ENCODE measurements at regions not wholly inside any gene's neighbourhood (a gene's known extent, or its start where the extent isn't known, plus 50 kb on each side); places are given as distances from the start of the nearest gene placed in this dataset.

DNA sequence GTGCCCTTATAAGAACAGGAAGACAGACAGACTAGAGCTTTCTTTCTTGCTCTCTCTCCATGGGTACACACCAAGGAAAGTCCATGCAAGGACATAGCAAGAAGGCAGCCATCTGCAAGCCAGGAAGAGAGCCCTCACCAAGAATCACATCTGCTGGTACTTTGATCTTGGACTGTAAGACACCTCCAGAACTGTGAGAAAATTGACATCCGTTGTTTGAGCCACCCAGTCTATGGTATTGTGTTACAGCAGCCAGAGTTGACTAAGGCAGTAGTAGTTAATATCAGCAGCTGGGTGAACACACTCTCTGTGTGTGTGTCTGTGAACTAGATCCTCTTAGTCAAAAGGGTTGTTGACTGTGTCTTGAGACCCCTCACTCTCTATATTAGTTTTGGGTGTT is 53.8 kb upstream of the PPP2R5A start:
- Histone ChIP-seq H3K4me3 (replicated peaks; ENCODE audit: low read depth, low read length) (no peak overlapping the region), H3K36me3 (ENCODE audit: control insufficient read depth, insufficient read depth, low read length) (no peaks in the 10 kb centered on the region), H3K27me3 (replicated peaks; ENCODE audit: control insufficient read depth, insufficient read depth, low read length) (no peaks in the 10 kb centered on the region)
- no peak for DNase-seq (ENCODE audit: extremely low read depth, insufficient read length)
- TF ChIP-seq, protein P1, sequence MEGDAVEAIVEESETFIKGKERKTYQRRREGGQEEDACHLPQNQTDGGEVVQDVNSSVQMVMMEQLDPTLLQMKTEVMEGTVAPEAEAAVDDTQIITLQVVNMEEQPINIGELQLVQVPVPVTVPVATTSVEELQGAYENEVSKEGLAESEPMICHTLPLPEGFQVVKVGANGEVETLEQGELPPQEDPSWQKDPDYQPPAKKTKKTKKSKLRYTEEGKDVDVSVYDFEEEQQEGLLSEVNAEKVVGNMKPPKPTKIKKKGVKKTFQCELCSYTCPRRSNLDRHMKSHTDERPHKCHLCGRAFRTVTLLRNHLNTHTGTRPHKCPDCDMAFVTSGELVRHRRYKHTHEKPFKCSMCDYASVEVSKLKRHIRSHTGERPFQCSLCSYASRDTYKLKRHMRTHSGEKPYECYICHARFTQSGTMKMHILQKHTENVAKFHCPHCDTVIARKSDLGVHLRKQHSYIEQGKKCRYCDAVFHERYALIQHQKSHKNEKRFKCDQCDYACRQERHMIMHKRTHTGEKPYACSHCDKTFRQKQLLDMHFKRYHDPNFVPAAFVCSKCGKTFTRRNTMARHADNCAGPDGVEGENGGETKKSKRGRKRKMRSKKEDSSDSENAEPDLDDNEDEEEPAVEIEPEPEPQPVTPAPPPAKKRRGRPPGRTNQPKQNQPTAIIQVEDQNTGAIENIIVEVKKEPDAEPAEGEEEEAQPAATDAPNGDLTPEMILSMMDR (IDR thresholded peaks at IDR 0.05; ENCODE audit: insufficient read depth, low read length, poor library complexity, severe bottlenecking): no peak

DNA sequence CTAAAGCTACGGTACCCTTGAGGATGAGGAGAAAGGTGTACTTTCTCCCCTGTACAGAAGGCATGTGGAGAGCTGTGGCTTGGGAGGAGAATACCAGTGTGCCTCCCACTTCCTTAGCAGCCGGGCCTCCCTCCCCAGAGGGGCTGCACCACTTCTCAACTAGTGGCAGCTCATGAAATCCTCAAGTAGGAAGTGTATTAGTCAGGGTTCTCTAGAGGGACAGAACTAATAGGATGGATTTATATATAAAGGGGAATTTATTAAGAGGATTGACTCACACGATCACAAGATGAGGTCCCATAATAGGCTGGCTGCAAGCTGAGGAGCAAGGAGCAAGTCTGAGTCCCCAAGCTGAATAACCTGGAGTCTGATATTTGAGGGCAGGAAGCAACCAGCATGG is 53.1 kb upstream of the PPP2R5A start:
- H3K27me3 ChIP-seq (replicated peaks; ENCODE audit: control insufficient read depth, insufficient read depth, low read length): no peaks in the 10 kb centered on the region
- no peak for DNase-seq (ENCODE audit: extremely low read depth, insufficient read length)
- no peaks in the 10 kb centered on the region for H3K36me3 ChIP-seq (ENCODE audit: control insufficient read depth, insufficient read depth, low read length)
- TF ChIP-seq, protein P1 (IDR thresholded peaks at IDR 0.05; ENCODE audit: insufficient read depth, low read length, poor library complexity, severe bottlenecking): no peak
- no peak overlapping the region for H3K4me3 ChIP-seq (replicated peaks; ENCODE audit: low read depth, low read length)

DNA sequence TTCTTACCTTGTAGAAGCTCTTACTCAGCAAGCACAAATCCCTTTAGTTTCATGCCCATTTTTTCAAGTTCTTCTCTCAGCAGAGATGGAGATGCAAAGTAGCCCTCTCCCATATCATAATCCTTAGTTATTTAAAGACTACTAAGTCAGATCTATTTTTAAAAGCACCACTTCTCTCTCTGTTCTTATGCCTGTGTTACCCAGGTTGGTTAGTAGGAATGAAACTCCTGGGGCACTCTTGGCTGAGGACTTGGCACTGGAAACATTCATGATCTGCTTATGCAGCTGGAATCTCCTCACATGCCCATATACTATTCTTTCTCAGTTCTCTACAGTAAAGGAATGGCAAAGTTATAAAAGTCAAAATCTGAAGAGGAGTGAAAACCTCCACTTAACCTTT is 51.9 kb upstream of the PPP2R5A start:
- Histone ChIP-seq H3K4me3 (replicated peaks; ENCODE audit: low read depth, low read length) (no peak overlapping the region), H3K36me3 (ENCODE audit: control insufficient read depth, insufficient read depth, low read length) (no peaks in the 10 kb centered on the region), H3K27me3 (replicated peaks; ENCODE audit: control insufficient read depth, insufficient read depth, low read length) (no peaks in the 10 kb centered on the region)
- DNase-seq (ENCODE audit: extremely low read depth, insufficient read length): no peak
- TF ChIP-seq, protein P1 (IDR thresholded peaks at IDR 0.05; ENCODE audit: insufficient read depth, low read length, poor library complexity, severe bottlenecking): no peak

DNA sequence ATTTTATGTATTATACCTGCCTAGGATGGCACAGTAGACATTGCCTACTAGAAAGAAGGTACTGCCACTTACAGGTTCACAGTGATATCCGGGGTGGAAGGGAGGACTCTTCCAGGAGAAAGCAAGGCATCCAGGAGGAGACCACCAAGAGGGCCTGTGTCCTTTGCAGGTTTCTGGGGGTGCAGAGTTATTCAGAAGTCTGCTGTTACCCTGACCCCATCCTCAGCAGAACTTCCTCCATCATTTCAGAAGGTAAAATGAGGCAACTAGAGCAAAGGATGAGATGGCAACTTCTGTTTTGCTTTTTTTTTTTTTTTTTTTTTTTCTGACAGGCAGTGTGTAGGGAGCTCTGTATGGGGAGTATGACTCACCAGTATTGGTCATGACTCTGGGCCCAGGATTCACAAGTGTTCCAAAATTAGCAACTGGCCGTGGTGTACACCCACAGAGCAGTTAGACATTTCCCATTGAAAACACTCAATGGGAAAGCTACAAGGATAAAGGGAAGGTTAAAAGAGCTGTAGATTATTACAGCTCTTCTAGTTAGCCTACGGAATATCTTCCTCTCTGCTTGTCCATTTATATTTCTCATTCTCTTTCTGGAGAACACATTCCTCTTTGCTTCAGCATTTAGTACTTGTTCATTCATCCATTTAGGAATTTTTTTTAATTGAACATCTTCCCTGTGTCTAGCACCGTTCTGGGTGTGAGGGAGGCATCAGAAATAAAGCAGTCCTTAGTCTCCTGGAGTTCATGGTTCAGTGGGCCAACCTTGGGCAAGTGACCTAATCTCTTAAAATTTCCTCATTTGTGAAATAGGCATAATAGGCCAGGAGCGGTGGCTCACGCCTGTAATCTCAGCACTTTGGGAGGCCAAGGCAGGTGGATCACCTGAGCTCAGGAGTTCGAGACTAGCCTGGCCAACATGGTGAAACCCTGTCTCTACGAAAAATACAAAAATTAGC is 50.5 kb upstream of the PPP2R5A start:
- no peaks in the 10 kb centered on the region for H3K36me3 ChIP-seq (ENCODE audit: control insufficient read depth, insufficient read depth, low read length)
- TF ChIP-seq, protein P1 (IDR thresholded peaks at IDR 0.05; ENCODE audit: insufficient read depth, low read length, poor library complexity, severe bottlenecking): no peak

More for the DNA sequence above, 50.5 kb upstream of the PPP2R5A start:
- no peak for DNase-seq (ENCODE audit: extremely low read depth, insufficient read length)
- Histone ChIP-seq H3K4me3 (replicated peaks; ENCODE audit: low read depth, low read length) (no peak overlapping the region), H3K27me3 (replicated peaks; ENCODE audit: control insufficient read depth, insufficient read depth, low read length) (no peaks in the 10 kb centered on the region)

Measured in GM06990 (cell line).